Fibroblast of skin of right biceps (primary cell): ENCODE measurements at regions not wholly inside any gene's neighbourhood (a gene's known extent, or its start where the extent isn't known, plus 50 kb on each side); places are given as distances from the start of the nearest gene placed in this dataset.

Experiments
- DNase-seq: peaks from one replicate; pipeline ENCODE4 v3.0.0-alpha.2; 2013

DNA sequence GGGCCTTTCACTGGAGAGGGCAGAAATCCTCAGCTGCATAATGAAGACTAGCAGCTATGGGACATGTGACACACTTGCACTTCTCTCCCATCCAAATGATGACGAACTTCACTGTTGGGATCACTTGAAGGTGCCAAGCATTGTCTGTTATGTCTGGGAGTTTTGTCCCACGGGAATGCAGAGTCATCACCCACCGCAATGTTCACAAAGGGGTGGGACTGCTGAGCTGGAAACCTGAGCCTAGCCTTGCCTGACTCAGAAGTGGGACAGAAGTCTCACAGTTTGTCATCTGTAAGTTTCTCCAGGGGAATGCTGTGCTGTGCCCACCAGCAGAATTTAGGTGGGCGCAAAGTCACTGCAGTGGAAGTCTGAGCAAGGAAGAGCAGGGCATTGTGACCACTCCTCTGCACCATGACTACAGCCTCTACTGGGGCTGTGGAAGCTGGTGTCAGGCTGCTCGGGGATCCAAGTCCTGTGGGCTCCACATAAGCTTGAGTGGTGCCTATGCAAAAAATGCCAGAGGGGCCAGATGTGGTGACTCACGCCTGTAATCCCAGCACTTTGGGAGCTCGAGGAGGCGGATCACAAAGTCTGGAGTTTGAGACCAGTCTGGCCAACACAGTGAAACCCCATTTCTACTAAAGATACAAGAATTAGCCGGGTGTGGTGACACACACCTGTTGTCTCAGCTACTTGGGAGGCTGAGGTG lies 472.0 kb upstream of the CNTNAP2 start:
- peak; percentile 69 for DNase-seq

DNA sequence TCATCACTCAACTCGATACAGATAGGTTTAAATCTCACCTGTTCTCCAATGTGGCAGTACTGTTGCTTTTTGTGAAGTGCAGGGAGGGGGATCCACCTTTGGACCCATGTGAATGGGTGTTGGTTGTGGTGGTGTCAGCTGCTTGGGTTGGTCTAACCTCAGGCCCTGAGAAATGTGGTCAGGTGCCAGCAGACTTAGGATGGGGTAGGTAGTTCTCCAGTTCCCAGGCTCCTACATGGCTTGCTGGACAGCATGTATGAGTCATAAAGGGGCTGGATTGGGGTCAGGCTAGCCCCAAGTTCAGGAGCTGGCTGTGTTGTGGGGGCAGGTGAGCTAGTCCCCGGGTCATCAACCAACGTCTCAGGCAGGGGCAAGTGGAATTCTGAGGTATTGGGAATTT lies 472.6 kb upstream of the CNTNAP2 start:
- DNase-seq = no peak

DNA sequence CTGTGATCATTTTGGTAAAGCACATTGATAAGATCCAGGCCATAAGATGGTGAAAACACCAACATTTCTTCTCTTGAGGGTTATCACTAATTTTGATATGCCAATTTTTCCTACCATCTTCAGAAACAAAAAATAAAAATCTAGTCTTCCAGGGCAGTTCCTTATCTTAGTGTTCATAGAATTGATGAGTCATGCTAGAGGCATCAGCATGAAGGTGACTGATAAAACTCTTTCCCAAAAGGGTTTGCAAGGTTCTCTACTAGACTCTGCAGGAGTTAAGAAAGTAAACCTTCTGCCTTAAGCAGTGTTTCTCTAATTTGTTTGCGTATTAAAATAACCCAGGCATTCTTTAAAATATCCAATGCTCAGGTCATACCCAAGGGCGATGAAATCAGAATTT lies 483.1 kb upstream of the CNTNAP2 start:
- peak; percentile 20 for DNase-seq

DNA sequence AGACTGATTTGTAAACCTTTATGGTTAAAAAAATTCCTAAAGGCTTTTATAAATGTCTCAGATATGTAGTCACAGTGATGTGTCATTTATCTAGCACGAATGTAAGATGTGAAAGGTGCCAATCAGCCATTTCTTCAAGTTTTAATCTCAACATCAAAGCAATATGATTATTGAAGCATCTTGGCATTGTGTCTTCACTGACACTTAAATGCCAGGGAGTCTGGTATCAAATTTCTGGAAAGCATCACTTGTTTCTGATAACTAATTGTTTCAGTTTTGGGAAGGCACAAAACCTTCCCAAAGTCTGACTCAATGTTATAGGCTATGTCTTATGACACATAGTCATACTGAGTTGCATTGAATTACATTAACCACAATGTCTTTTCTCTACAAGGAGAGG lies 492.0 kb upstream of the CNTNAP2 start:
- DNase-seq = peak; percentile 52

DNA sequence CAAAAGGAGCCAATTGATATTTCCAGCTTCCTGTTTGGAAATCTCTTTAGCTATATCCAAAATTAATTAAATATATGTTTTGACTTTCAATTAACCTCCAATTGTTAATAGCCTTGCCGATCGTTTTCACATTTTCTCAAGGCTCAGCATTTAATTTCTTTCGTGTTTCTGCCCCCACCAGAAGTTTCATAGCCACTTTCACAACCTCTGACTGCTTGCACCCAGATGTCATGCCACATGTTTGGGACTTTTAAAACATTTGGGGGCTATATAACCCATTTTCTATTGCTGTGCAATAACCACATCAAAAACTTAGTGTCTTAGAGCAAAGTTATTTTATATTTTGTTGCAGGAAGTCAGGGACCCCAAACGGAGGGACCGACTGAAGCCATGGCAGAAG lies 510.6 kb upstream of the CNTNAP2 start:
- no peak for DNase-seq

DNA sequence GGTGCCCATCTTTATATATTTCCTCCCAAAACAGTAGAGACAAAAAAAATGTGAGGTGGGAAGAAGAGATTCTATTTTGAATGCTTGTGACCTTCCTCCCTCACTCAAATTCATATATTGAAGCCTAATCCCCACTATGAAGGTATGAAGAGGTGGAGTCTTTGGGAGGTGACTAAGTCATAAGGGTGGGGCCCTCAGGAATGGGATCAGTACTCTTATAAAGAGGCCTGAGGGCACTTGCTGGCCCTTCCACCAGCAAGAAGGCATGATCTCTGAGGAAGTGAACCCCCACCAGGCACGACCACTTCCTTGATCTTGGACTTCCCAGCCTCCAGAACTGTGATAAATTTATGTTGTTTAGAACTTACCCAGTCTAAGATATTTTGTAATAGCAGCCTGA lies 517.2 kb upstream of the CNTNAP2 start:
- no peak for DNase-seq

DNA sequence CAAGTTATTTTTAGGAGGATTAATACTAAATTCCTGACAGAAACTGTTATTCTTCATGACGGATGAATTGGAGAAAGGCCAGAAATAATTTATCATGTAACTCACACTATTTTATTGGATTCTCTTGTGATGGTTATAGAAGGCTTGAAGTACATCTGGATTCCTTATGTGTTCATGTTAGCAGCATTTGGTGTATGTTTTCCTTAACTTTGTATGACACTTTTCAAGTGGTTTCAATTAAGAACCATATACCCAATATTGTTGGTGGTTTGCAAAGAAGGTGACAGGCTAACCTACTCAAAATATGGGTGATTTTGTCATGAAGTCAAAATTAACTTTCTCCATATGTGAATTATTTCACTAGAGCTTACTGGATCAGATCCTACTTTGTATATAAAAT lies 532.2 kb upstream of the CNTNAP2 start:
- peak; percentile 22 for DNase-seq

DNA sequence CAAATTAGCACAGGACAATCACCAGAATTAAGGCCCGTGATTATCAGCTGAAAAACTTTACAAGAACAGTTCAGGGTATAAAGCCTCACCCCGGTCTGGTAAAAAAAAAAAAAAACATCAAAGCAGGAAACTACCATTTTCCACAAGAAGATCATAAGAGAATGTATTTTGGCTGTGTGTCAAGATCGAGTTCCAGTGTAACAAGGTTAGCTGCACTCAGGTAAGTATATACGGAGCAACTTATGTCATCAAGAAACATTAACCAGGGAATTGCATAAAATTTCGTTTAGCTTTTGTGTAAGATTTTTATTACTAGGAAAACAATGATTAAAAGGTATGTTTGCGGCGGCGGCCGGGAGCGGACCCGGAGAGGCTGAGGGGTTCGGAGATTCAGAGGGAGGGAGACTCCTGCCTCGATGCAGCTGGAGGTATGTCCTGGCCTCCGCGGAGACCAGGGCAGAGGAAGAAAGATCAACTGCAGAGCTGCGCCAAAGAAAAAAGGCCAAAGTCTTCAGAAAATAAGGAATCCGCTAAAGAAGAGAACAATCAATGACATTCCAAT lies 533.8 kb upstream of the CNTNAP2 start:
- no peak for DNase-seq

DNA sequence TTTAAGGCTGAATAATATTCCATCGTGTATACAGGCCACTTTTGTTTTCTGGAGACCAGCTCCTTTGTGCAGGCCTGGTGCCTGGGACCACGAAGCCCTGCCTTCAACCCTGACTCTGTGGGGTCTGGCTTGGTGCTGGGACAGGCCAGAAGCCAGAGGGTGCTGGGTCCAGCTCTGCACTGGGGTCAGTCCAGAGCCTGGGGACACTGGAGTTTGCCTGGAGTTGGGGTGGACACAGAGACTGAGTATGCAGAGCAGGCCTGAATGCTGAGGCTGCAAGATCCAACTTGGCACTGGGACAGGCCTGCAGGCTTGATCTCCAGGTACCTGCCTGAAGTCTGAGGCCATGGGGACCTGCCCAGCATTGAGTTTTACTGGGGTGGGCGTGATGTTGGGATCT lies 558.8 kb upstream of the CNTNAP2 start:
- DNase-seq = no peak

DNA sequence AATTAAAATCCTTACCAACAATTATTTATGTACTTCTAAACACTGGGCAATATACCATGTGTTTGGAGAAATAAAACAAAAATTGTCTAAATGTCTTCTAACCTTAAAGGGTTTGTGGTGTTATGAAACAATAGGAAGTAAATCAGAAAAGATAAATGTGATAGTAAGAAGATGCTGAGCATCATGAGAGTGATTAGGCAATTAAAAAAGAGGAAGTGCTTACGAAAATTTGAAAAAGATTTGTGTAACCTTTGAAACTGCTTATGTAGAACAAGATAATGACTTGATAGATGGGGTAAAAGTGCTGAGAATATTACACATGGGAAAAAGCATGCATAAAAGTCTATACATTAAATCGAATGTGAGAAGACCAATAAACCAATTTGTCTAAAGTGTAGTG lies 573.4 kb upstream of the CNTNAP2 start:
- DNase-seq = no peak

DNA sequence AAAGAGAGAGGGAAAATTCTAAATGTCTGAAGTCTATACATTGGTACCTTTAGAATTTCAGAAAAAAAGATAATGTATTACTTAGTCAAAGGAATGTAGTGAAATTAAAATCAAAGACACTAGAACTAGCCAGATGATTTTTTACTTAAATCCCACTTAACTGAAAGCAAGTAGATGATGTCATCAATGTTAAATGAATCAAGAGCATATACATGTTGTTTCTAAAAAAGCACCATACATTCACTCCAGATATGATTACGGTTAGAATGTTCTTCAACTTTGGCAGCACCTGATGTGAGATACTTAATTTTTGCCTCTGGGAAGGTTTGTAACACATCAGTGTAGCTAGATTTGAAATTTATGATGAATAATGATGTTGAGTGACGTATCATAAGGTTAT lies 576.7 kb upstream of the CNTNAP2 start:
- DNase-seq = no peak

DNA sequence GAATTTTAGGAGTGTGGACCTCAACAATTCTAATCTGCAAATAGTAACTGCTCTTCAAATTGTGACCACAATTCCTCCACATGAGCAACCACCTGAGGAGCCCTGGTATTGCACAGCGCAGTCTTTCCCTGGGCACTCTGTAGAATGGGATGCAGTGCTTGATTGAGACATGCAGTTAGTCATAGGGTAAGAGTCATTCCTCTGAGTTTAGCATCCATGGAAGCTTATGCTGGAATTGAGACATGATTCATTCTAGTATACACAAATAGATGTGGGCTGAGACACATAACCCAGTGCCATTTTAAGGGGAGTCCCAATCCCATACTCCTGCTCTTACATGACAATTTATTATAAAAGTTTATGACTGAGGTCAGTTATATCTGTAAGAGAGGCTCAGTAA lies 582.3 kb upstream of the CNTNAP2 start:
- DNase-seq = peak; percentile 36

DNA sequence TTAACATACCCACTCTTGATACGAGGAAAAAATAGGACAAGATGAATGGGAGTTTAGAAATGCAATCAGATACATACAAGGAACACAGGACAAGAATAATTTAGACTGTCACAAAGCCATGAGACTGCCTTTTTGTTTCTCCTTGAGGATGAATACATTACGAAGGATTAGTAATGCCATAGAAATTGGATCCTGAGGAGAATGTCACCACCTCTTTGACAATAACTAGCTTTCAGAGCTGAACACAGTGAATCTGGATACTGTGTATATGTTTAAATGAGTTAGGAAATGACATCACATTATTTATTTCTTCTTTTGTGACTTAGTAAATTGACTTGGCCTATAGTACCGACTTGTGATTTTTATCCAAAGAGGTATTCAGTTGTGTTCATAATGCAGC lies 596.3 kb upstream of the CNTNAP2 start:
- no peak for DNase-seq

DNA sequence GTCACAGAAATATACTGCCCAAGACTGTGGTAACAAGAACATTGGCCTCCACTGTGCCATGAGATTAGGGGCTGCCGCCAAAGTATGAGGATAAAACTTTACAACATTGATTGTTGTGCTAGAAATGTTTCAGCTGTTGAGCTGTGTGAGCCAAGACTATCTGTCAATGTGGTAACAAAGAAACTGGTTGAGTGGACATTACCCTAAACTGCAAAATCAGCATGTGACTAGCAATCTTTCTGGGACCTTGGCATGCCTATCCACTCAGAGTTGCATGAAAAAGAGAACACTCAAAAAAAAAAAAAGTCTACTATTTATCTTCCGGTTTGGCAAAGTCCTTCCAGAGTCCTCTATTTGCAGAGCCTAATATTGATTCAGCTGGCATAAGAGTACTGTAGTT lies 605.6 kb upstream of the CNTNAP2 start:
- DNase-seq = no peak

DNA sequence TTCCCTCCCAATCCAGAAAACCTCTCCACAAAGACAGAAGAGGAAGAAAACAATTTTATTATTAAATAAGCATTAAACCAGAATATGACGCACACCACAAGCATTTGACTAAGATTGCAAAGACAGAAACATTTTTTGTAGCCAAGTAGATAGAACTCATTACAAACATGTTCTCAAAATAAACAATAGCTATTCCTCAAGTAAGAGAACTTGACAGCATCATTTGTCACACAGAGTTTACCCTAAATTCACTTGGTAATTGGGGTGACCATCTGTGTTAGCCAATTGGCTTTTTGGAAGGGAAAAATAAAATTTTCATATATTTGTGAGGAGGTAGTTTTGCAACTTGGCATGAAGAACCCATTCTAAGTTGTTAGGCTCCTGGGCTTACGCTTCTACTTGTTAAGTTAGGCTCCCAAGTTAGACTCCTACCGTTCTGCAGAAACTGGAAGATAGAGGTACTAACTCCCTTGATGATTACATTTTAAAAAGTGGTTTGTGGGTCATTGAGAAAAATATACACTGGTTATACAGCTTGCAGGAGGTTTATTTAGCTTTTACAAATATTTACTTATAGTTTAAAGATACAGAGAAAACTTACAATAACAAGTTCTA lies 618.6 kb upstream of the CNTNAP2 start:
- DNase-seq = peak; percentile 8

DNA sequence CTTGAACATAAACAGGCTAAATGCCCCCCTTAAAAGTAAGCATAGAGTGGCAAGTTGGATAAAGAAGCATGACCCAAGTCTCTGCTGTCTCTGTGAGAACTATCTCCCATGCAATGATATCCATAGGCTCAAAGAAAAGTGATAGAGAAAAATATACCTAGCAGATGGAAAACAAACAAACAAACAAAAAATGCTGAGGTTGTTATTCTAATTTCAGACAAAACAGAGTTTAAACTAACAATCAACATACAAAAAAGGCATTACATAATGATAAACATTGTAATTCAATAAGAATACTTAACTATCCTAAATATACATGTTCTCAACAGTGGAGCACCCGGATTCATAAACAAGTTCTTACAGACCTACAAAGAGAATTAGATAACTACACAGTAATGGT lies 626.2 kb upstream of the CNTNAP2 start:
- DNase-seq = no peak

DNA sequence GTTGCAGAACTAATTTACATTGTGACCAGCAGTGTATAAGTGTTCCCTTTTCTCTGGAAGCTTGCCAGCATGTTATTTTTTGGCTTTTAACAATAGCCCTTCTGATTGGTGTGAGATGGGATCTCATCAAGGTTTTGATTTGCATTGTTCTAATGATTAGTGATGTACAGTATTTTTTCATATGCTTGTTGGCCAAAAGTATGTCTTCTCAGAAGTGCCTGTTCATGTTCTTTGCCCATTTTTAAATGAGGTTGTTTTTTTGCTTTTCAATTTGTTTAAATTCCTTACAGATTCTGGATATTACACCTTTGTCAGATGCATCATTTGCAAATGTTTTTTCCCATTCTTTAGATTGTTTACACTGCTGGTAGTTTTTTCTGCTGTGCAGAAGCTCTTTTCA lies 627.0 kb upstream of the CNTNAP2 start:
- DNase-seq = no peak

DNA sequence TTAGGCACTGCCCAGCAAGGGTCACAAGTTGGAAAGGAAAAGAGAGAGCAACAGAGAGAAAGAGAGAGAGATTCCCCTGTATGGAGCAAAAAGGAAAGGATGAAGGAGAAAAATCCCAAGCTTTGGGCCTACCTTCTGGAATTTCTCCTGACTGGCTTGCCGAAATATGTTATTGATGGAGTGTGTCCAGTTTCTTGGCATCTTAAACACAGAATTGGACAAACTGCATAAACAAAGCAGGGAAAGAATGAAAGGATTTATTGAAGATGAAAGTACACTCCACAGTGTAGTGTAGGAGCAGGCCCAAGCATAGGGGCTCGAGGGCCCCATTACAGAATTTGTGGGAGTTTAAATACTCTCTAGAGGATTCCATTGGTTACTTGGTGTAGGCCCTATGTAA lies 627.8 kb upstream of the CNTNAP2 start:
- DNase-seq = no peak

DNA sequence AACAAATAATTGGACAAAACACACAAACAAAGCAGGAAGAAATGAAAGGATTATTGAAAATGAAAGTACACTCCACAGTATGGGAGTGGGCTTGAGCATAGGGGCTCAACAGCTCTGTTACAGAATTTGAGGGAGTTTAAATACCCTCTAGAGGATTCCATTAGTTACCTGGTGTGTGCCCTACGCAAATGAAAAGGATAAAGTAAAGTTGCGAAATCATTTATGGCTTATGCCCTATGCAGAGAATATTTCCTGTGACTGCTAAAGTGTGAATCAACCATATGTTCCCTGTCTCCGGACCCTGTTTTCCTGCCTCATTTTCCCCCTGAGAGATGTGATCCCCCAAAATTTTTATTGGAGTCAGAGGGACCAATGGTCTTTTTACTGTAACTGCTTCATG lies 634.6 kb upstream of the CNTNAP2 start:
- no peak for DNase-seq

DNA sequence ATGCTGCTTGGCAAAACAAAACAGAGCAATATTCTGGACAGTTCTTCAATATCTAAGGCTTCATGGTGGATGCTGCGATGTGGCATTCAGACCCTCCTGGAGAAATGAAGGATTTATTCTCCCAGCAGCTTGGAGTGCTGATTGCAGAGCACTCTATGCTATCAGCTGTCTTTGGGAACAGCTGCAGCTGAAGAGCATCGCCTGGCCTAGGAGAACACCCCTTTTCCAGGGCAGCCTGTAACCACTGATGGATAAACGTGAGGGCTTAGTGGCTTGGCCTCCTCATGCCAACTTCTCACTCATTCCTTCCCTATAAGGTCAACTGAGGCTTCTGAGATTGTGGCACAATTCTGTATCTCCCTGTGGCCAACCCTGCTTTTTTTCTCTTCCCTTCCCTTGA lies 638.1 kb upstream of the CNTNAP2 start:
- no peak for DNase-seq

DNA sequence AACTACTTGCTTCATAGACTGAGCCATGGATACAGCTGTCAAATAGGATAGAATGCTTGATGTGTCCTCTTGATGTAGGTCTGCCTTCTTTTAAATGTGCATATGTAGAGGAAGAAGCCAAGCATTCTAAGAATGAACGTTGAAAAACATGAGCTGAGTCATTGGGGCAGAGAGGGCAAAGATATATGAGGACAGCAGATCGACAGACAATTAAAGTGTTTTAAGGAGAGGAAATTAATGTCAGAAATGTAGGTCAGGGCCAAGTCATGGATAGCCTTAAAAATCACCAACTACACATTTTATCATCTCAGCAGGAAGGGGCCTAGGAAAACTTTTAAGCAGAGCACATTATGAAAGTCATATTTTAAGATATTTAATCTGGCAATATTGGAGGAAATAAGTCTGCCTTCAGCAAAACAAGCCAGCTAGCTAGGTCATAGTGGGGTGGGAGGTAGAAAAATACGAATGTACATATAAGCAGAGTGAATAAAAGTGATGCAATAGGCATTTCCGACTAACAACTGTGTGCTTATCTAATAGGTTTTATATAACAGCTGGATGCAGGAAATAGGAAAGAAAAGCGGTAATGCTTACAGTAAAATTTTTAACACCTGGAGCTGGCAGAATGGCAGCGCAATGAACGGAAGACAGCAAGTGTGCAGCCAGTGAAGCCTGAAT lies 638.3 kb upstream of the TPK1 start:
- DNase-seq = peak; percentile 5

DNA sequence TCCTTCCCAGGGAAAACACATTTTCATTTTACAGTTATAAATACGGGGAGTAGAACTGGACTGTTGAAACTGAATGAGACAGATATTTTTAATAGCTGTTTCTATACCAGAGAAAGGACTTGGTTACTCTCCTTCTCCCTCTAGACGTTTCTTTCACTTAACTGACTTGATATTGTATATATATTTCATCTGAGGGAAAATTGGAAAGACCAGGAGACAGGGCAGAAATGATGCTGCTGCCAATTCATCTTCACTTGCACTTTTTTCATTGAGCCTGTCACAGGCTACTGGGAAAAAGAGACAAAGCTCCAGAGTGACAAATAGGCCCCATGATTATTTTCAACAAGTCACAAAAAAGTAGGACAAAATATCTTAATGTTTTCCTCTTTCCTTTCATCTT lies 636.0 kb upstream of the TPK1 start:
- no peak for DNase-seq

DNA sequence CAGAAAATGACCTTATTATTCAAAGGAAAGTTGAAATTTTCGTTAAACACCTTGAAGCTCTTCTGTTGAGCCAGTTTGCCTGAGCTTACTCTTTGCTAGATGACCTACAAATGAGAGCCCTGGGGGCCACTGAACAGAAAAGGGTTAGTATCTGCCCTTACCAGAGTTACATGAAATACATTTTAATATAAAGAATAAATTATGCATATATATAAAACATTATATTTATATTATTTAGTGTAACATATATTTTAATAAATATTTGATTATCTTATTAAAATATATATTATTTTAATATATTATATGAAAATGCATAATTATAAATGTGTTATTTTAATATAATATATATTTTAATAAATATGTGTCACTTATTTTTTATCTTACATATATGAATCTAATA lies 628.4 kb upstream of the TPK1 start:
- no peak for DNase-seq

DNA sequence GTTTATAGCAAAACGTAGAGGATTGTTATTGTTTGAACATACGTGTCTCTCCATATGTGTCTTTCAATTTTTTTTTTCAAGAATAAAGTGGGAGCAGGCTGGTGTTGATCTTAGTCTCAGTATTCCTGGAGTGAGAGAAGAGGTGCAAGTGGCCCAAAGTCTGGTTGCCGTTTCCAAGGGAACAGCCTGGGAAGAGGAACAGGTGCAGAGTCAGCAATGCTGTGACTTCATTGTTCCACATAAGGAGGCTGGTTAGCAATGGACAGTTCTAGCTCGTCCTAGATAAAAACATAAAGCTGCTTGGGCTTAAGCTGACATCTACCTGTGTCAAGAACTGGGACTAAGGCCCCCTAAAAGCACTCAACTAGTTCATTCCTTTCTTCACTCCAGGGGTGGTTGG lies 626.6 kb upstream of the TPK1 start:
- no peak for DNase-seq
